Activated T-cell treated with anti-CD3 and anti-CD28 coated beads, Interleukin-2, amount 50 U/mL, for 72 hours (primary cell): ENCODE measurements at regions not wholly inside any gene's neighbourhood (a gene's known extent, or its start where the extent isn't known, plus 50 kb on each side); places are given as distances from the start of the nearest gene placed in this dataset.

Experiments
- ATAC-seq, 2 donors: fragments of 150-1000 bp; cut with Tn5 transposase; replicated peaks in 1 of 2; 2 replicates each; pipeline ENCODE4 v1.10.0; 2021; ENCODE audit warnings: moderate library complexity in 2 of 2, mild to moderate bottlenecking in 1 of 2
- DNase-seq, 2 donors: peaks; one replicate each; pipeline ENCODE4 v3.0.0; 2021 to 2022; ENCODE audit warnings: mixed read lengths in 1 of 2
- H3K27ac Mint-ChIP-seq: one replicate; pipeline ENCODE4 v1.8.0; 2022; ENCODE audit warnings: mild to moderate bottlenecking, moderate library complexity, mixed read lengths
- H3K27me3 Mint-ChIP-seq: one replicate; pipeline ENCODE4 v1.8.0; 2022; ENCODE audit warnings: low read depth, mixed read lengths
- H3K36me3 Mint-ChIP-seq, 2 donors: one replicate each; pipeline ENCODE4 v1.8.0; 2022; ENCODE audit warnings: mixed read lengths in 2 of 2, mild to moderate bottlenecking in 1 of 2; ENCODE audit not compliant: insufficient read depth in 2 of 2
- H3K4me1 Mint-ChIP-seq: one replicate; pipeline ENCODE4 v1.8.0; 2022; ENCODE audit warnings: low read depth, mixed read lengths
- H3K4me3 Mint-ChIP-seq, 2 donors: one replicate each; pipeline ENCODE4 v1.8.0; 2022; ENCODE audit warnings: mild to moderate bottlenecking in 2 of 2, mixed read lengths in 2 of 2, moderate library complexity in 2 of 2
- H3K9me3 Mint-ChIP-seq, 2 donors: one replicate each; pipeline ENCODE4 v1.8.0; 2022; ENCODE audit warnings: mixed read lengths in 2 of 2

DNA sequence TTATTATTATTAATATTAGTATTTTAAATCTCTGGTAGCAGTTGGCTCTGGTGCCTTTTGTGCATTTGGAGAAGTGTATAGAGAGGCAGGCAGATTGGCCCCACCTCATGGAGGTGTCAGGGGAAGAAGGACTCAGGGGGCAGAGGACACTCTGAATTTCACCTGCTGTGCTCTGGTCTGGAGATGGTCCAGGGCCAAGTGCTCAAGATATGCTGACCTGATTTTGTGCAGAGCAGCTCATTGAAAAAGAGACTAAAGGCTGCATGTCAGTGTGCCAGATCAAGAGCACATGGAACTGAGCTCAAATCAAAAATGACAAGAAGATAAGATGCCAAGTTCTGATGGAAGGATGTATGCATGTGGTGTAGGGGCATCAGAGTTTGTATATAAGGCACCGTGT is 323.6 kb upstream of the TNP1 start:
- no peak for DNase-seq
- no peak overlapping the region for H3K27ac Mint-ChIP-seq
- H3K27me3 Mint-ChIP-seq, result no peaks in the 10 kb centered on the region
- H3K4me1 Mint-ChIP-seq, result no peaks in the 10 kb centered on the region
- ATAC-seq, result no peak
- no peaks in the 10 kb centered on the region for H3K9me3 Mint-ChIP-seq
- H3K36me3 Mint-ChIP-seq, result no peaks in the 10 kb centered on the region
- no peak overlapping the region for H3K4me3 Mint-ChIP-seq

DNA sequence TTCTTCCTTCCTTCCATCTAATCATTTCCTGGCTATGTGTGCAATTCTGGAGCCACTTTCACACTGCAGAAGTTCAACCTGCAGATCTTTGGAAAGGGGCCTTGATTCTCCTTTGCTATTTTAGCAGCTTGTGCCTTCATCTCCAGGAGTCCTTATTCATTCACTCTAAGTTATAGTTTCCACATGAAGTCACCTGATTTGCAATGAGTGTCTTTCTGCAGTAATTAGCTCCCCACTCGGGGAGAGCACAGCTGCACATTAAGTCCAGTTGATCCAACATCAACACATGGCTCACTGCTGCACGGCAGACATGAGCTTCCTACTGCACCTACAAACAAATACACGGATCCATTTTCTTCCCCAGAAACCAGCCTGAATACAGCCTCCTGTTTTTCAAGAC is 323.1 kb upstream of the TNP1 start:
- Mint-ChIP-seq H3K36me3 (no peaks in the 10 kb centered on the region), H3K27ac (no peak overlapping the region), H3K4me1 (no peaks in the 10 kb centered on the region), H3K4me3 (no peak overlapping the region), H3K9me3 (no peaks in the 10 kb centered on the region), H3K27me3 (no peaks in the 10 kb centered on the region)
- DNase-seq, result no peak
- ATAC-seq, result no peak

DNA sequence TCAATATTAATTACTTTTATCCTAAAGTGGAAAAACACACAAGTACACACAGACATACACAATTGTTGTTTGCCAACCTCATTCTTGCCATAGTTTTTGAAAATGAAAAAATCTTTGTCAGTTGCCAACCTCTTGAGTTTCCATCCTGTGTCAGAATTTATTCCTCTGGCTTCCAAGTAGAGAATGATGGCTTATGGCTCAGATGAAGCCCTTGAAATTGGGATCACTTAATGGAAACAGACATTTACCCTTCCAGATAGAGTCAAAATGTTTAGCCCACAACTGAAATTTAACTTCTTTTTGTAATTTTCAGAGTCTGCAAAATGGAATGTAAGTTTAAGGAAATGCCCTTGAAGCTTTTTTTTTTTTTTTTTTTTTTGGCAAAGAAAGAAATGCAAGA is 321.6 kb upstream of the TNP1 start:
- no peaks in the 10 kb centered on the region for H3K9me3 Mint-ChIP-seq
- H3K27me3 Mint-ChIP-seq, result no peaks in the 10 kb centered on the region
- no peak for DNase-seq
- ATAC-seq, result no peak
- H3K27ac Mint-ChIP-seq, result no peak overlapping the region
- H3K36me3 Mint-ChIP-seq, result no peaks in the 10 kb centered on the region
- H3K4me3 Mint-ChIP-seq, result no peak overlapping the region
- H3K4me1 Mint-ChIP-seq, result peaks cover 2% of the 10 kb centered on the region

- Mint-ChIP-seq H3K36me3 (no peaks in the 10 kb centered on the region), H3K27ac (no peak overlapping the region), H3K27me3 (no peaks in the 10 kb centered on the region), H3K4me1 (peaks cover 5% of the 10 kb centered on the region), H3K9me3 (no peaks in the 10 kb centered on the region), H3K4me3 (no peak overlapping the region)
- no peak for DNase-seq
- no peak for ATAC-seq
These were observed 320.0 kb upstream of the TNP1 start for GRCh38 chr2:217179854-217180253.

DNA sequence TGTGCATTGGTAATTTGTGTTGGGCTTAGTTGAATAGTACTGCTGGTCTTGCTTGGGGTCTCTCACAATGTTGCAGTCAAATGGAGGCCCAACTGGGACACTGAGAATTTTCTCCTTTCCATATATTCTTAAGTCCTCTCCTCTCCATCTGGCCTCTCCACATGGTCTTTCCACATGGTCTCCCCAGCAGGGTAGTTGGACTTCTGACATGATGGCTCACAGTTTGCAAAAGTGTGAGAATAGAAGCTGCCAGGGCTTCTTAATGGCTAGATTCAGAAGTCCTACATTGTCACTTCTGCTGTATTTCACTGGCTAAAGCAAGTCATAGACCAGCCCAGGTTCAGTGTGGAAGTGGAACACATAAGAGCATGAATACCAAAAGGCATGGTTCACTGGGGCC is 318.5 kb upstream of the TNP1 start:
- no peaks in the 10 kb centered on the region for H3K27me3 Mint-ChIP-seq
- no peaks in the 10 kb centered on the region for H3K36me3 Mint-ChIP-seq
- no peaks in the 10 kb centered on the region for H3K9me3 Mint-ChIP-seq
- no peak for ATAC-seq
- no peak overlapping the region for H3K27ac Mint-ChIP-seq
- no peak for DNase-seq
- H3K4me3 Mint-ChIP-seq, result no peak overlapping the region
- peaks cover 5% of the 10 kb centered on the region for H3K4me1 Mint-ChIP-seq

DNA sequence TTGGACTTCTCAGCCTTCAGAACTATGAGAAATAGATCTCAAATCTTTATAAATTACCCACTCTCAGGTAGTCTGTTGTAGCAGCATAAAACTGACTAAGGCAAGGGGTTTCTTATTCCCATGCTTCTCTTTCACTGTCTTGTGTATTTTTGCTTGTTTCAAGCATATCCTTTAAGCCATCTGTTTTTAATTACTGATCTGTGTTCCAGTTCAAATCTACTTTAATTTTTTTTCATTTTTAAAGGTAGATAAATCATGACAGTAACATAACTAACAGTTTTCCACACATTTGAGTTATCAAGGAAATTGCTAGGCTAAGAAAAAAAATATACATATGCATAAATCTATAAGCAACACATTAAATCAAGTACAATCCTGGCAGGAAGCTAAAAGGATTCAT is 317.9 kb upstream of the TNP1 start:
- DNase-seq (no peak), ATAC-seq (no peak)
- H3K4me3 Mint-ChIP-seq, result no peak overlapping the region

GRCh38 chr2:217171874-217172273 is 312.0 kb upstream of the TNP1 start:
- H3K4me3 Mint-ChIP-seq, result no peak overlapping the region
- peaks cover 0 to 3% of the 10 kb centered on the region in 2 donors for H3K9me3 Mint-ChIP-seq
- peaks cover 19% of the 10 kb centered on the region for H3K27me3 Mint-ChIP-seq
- H3K36me3 Mint-ChIP-seq, result no peaks in the 10 kb centered on the region
- ATAC-seq (no peak), DNase-seq (no peak)
- no peak overlapping the region for H3K27ac Mint-ChIP-seq
- peaks cover 5% of the 10 kb centered on the region for H3K4me1 Mint-ChIP-seq

More for the DNA sequence above, 317.9 kb upstream of the TNP1 start:
- Mint-ChIP-seq H3K36me3 (no peaks in the 10 kb centered on the region), H3K27ac (no peak overlapping the region), H3K27me3 (no peaks in the 10 kb centered on the region), H3K9me3 (no peaks in the 10 kb centered on the region), H3K4me1 (peaks cover 5% of the 10 kb centered on the region)

GRCh38 chr2:217168496-217168895 is 308.6 kb upstream of the TNP1 start:
- H3K4me1 Mint-ChIP-seq, result no peaks in the 10 kb centered on the region
- peaks cover 0 to 3% of the 10 kb centered on the region in 2 donors for H3K9me3 Mint-ChIP-seq
- H3K4me3 Mint-ChIP-seq, result no peak overlapping the region
- H3K27me3 Mint-ChIP-seq, result peaks cover 23% of the 10 kb centered on the region
- H3K36me3 Mint-ChIP-seq, result no peaks in the 10 kb centered on the region
- ATAC-seq (no peak), DNase-seq (no peak)
- H3K27ac Mint-ChIP-seq, result no peak overlapping the region

DNA sequence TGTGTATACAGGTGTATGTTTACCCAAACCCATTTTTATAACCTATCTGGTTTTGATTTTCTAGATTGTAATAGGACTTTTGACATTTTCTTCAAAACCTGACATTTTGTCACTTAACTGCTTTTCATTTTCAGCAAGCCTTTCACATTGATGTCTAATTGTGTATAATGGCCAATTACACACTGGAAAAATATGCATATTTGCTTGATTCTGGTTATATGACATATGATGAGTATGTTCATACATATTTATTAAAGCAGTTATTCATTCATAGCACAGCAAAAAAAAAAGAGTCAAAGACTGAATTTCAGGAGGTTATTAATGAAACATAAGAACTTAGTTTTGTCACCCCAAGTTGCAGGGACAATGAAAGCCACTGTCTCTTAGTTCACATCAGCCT is 307.7 kb upstream of the TNP1 start:
- Mint-ChIP-seq H3K9me3 (peaks cover 0 to 3% of the 10 kb centered on the region in 2 donors), H3K27me3 (peaks cover 23% of the 10 kb centered on the region), H3K27ac (no peak overlapping the region), H3K4me1 (peaks cover 8% of the 10 kb centered on the region), H3K36me3 (no peaks in the 10 kb centered on the region), H3K4me3 (no peak overlapping the region)
- ATAC-seq, result no peak
- no peak for DNase-seq

DNA sequence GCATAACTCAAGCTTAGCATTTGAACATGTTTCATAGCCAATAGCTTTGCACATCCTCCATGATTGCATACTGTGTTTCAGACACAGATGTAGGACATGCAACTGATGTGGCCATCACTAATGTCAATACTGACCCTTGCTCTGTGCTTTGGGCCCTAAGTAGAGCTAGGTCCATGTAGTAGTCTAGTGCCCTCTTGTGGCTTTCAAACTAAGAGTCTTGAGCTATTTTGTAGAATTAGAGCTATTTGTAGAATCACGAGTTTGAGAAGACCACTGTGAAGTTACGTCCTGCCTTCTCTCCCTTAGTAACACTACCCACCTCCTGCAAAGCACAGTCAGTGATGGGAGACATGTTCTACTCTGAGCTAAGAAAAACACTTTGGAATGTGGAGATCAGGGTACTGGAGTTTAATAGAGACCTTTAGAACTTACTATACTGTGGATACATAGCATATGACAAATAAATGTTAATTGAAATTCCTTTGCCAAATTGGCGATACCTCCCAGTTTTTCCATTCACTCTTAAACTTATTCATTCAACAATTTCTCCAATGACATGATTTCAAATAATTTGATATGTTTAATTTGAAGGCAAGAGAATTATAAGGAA is 306.5 kb upstream of the TNP1 start:
- Mint-ChIP-seq H3K4me3 (no peak overlapping the region), H3K4me1 (peaks cover 19% of the 10 kb centered on the region), H3K9me3 (peaks cover 0 to 3% of the 10 kb centered on the region in 2 donors), H3K36me3 (no peaks in the 10 kb centered on the region), H3K27ac (no peak overlapping the region), H3K27me3 (peaks cover 25% of the 10 kb centered on the region)
- DNase-seq (peak in 1 of 2 donors; percentile 4), ATAC-seq (no peak)

DNA sequence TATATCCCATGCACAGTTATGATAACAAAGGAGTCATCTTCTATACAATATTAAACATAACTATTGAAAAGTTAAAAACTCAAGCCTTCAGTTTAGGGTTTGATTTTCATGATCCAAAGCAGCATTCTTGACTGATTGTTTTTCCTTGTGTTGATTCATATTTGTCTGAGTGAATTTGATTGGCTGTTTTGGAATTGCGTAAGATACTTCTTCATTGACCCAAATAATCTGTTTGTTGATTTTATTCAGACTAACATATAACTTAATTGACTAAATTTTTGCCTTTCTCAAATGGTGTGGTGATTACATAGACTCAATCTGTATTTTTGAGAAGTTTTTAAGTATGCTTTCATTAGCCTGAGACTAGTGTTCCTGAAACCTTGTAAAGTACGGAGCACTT is 305.7 kb upstream of the TNP1 start:
- DNase-seq, result no peak
- Mint-ChIP-seq H3K4me1 (peaks cover 24% of the 10 kb centered on the region), H3K27me3 (peaks cover 22% of the 10 kb centered on the region), H3K9me3 (no peaks in the 10 kb centered on the region), H3K36me3 (no peaks in the 10 kb centered on the region), H3K27ac (no peak overlapping the region), H3K4me3 (no peak overlapping the region)
- no peak for ATAC-seq

GRCh38 chr2:217163987-217164386 is 304.1 kb upstream of the TNP1 start:
- Mint-ChIP-seq H3K27me3 (peaks cover 15% of the 10 kb centered on the region), H3K4me1 (peaks cover 24% of the 10 kb centered on the region), H3K36me3 (no peaks in the 10 kb centered on the region), H3K9me3 (no peaks in the 10 kb centered on the region), H3K4me3 (no peak overlapping the region), H3K27ac (no peak overlapping the region)
- DNase-seq (no peak), ATAC-seq (no peak)

- no peak overlapping the region for H3K27ac Mint-ChIP-seq
- H3K36me3 Mint-ChIP-seq, result no peaks in the 10 kb centered on the region
- ATAC-seq, result peak; percentile 47 to 48
- peak; percentile 28 to 31 for DNase-seq
- H3K9me3 Mint-ChIP-seq, result no peaks in the 10 kb centered on the region
- H3K27me3 Mint-ChIP-seq, result peaks cover 23% of the 10 kb centered on the region
- no peak overlapping the region for H3K4me3 Mint-ChIP-seq
- peaks cover 24% of the 10 kb centered on the region for H3K4me1 Mint-ChIP-seq
These were observed 302.7 kb upstream of the TNP1 start for GRCh38 chr2:217162533-217162932.
